GM06990 (cell line): ENCODE measurements at regions not wholly inside any gene's neighbourhood (a gene's known extent, or its start where the extent isn't known, plus 50 kb on each side); places are given as distances from the start of the nearest gene placed in this dataset.
A peak's percentile ranks its signal among the peaks of the same experiment; 100 is the strongest.

Experiments
- DNase-seq: peaks from one replicate; pipeline ENCODE4 v3.0.0-alpha.2; 2011; ENCODE audit not compliant: insufficient read length; ENCODE audit errors: extremely low read depth
- H3K27me3 ChIP-seq: replicated peaks from 2 replicates; pipeline ENCODE4 v1.6.0; 2011; ENCODE audit warnings: low read length; ENCODE audit not compliant: control insufficient read depth, insufficient read depth
- H3K36me3 ChIP-seq: 2 replicates; pipeline ENCODE4 v1.5.1; 2011; ENCODE audit warnings: low read length; ENCODE audit not compliant: control insufficient read depth, insufficient read depth
- H3K4me3 ChIP-seq: replicated peaks from 2 replicates; pipeline ENCODE4 v1.5.1; 2011; ENCODE audit warnings: low read depth, mild to moderate bottlenecking, control low read depth, low read length
- TF ChIP-seq, protein P1 (sequence below): IDR thresholded peaks from 2 replicates; pipeline ENCODE4 v1.5.1; 2011; ENCODE audit warnings: low read length, control low read depth, mild to moderate bottlenecking, inconsistent platforms; ENCODE audit not compliant: insufficient read depth, poor library complexity, severe bottlenecking

DNA sequence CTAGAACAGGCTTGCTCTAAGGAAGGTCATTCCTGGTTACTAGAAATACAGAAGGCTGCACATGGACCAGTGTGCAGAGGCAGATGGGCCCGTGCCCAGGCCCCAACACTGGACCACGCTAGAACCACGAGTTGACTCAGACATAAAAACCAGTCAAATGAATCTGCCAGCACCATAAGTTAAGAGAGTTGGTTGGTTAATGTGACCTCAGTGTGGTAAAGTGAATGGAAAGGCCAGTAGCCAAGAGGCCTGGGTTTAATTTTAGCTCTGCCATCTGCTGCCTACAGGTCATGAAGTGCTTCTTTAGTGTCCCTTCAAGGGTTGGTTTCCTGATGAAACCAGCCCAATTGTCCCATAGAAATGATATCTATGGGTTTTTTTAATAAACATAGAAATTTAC lies 329.6 kb upstream of the NRP1 start:
- Histone ChIP-seq H3K27me3 (no peaks in the 10 kb centered on the region), H3K36me3 (no peaks in the 10 kb centered on the region), H3K4me3 (no peak overlapping the region)
- TF ChIP-seq, protein P1, sequence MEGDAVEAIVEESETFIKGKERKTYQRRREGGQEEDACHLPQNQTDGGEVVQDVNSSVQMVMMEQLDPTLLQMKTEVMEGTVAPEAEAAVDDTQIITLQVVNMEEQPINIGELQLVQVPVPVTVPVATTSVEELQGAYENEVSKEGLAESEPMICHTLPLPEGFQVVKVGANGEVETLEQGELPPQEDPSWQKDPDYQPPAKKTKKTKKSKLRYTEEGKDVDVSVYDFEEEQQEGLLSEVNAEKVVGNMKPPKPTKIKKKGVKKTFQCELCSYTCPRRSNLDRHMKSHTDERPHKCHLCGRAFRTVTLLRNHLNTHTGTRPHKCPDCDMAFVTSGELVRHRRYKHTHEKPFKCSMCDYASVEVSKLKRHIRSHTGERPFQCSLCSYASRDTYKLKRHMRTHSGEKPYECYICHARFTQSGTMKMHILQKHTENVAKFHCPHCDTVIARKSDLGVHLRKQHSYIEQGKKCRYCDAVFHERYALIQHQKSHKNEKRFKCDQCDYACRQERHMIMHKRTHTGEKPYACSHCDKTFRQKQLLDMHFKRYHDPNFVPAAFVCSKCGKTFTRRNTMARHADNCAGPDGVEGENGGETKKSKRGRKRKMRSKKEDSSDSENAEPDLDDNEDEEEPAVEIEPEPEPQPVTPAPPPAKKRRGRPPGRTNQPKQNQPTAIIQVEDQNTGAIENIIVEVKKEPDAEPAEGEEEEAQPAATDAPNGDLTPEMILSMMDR: no peak
- no peak for DNase-seq

DNA sequence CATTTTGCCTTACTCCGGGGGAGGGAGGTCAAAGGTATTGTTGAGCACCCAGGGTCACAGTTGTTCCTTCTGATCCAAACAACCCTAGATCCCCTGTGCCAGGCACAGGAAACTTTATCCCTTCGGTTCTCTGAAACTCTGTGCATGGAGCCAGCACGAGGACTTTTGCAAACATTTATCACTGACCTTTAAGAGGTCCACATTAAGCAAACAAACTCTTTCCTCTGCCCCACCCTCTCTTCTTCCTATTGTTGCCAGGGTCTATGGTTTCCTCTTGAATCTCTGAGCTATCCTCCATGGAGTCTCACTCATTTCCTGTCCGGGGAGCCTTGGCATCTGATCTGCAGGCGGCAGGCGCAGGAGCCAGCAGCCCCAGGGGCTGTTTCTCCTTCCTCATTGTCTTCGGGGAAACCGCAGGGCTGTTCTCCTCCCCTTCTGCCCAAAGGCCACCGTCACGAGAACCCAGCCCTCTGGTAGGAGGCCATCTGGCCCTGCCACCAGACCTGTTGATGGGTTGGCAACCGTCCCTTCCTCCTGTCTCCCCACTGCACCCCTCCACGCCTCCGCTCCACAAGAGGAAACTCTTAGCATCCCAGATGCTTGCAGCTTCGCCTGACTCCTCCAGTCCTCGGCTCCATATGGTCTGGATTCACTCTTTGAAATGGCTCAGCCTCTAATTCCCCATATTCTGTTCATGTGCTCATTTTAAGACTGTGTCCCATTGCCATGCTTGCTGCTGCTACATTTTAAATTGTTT lies 327.3 kb upstream of the NRP1 start:
- H3K36me3 ChIP-seq: no peaks in the 10 kb centered on the region
- no peaks in the 10 kb centered on the region for H3K27me3 ChIP-seq
- DNase-seq: peak; percentile 34
- no peak overlapping the region for H3K4me3 ChIP-seq
- TF ChIP-seq, protein P1: no peak

DNA sequence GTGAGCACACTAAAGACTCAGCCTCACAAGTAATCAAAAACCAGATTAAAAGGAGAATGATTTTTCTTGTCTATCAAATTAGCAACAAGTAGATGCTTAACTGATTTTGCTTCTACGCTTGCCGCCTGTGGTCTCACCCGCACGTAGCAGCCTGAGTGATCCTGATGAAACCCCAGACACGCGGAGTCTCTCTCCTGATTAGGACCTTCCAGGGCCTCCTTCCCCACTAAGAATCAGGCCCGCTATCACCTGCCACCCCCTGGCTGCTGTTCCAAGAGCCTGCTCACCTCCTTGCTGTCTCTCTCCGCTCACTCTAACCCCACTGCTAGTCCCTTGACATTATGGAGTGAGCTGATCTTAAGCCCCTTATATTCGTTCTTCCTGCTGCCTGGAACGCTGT lies 325.9 kb upstream of the NRP1 start:
- Histone ChIP-seq H3K4me3 (no peak overlapping the region), H3K36me3 (no peaks in the 10 kb centered on the region), H3K27me3 (no peaks in the 10 kb centered on the region)
- DNase-seq: no peak
- TF ChIP-seq, protein P1: no peak

DNA sequence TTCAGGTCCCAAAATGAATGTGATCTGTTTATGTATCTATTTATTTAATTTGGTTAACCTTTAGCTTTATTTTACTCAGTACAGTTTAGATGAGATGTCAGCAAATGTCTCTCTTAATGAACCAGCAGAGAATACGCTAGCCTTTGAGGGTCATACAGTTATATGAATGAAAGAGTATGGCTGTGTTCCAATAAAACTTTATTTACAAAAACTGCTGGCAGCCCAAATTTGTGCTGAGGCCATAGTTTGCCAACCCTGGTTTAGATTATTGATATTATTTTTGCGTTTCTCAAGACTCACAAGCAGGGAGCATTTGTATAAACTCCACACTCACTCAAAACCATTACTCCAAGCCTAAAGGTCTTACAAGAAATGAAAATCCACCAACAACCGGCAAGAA lies 323.4 kb upstream of the NRP1 start:
- DNase-seq: no peak
- Histone ChIP-seq H3K36me3 (no peaks in the 10 kb centered on the region), H3K27me3 (no peaks in the 10 kb centered on the region), H3K4me3 (no peak overlapping the region)
- TF ChIP-seq, protein P1: no peak

DNA sequence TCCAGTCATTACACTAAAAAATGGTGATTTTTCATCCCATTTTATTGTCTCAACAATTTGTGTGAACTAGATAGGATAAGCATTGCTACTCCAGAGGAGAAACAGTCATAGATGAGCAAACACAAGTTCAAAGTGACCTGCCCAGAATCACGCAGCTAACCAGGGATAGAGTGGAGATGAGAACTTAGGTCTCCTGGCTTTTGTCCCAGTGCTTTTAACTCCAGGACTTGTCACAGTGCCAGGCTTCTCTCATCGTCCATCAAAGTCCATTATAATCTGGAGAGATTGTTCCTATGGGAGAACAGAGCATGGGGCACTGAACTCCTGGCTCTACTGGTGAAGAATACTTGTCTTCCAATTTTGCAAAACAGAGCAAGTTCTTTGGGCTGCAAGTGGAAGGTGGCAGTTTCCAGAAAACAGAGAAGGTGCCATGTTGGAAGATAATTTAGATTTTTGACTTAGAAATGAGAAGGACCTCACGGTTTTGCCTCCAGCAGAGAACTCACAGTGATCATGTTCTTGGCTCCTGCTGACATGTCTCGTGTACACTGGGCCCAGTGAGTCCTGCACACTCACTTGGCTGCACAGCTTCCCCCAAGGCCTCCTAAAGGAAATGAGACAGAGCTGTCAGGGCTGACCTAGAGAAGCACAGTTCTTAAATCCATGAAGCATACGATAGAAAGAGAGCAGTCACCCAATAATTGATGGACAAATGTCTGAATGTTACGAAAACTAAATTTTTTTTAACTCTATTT lies 322.9 kb upstream of the NRP1 start:
- DNase-seq: no peak
- no peak overlapping the region for H3K4me3 ChIP-seq
- no peaks in the 10 kb centered on the region for H3K36me3 ChIP-seq
- H3K27me3 ChIP-seq: no peaks in the 10 kb centered on the region
- TF ChIP-seq, protein P1: no peak
